H54 (cell line): ENCODE measurements at regions not wholly inside any gene's neighbourhood (a gene's known extent, or its start where the extent isn't known, plus 50 kb on each side); places are given as distances from the start of the nearest gene placed in this dataset.

ENCODE experiments used
- DNase-seq: peaks from one replicate; pipeline ENCODE4 v3.0.0; 2011; ENCODE audit warnings: low spot score, mixed read lengths; ENCODE audit not compliant: insufficient read length
- FAIRE-seq: peaks from 3 replicates; lab custom pipeline; 2011; peaks lifted over from hg19 to GRCh38; lab: Jason Lieb, UNC
- POLR2A ChIP-seq: IDR thresholded peaks from 2 replicates; pipeline ENCODE4 v1.6.1; 2011; ENCODE audit warnings: low read depth, mild to moderate bottlenecking, low read length

DNA sequence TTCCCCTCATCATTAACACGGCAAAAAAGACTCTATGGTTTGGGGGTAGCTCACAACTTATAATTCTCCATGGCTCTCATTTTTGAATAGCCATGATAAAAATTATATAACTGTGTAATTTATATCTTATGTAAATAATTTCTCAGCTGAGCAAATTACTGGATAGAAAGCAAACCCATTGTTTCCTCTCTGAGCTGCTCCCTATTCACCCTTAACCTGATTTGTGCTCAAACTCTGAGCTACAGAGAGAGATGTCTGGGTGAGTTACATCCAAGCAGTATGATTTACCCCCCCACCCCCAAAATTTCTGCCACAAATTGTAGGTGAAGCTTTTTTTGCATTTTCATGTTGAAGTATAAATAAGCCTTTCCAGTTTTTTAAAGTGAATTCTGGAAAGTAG lies 123.7 kb downstream of the TFCP2L1 start:
- TF ChIP-seq POLR2A, result no peak

DNA sequence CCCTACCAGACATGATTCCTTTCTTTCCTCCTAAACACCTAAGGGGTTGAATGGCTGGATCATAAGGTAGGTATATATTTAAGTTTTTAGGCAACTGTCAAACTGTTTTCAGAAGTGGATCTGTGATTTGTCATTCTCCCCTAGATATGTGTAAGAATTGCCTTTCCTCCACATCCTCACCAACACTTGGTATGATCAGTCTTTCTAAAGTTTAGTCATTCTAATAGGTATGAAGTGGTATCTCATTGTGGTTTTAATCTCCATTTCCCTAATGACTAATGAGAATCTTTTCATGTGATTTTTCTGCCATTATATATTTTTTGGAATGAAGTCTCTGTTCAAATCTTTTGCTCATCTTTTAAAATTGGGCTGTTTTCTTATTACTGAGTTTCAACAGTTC lies 122.1 kb downstream of the TFCP2L1 start:
- no peak for FAIRE-seq
- no peak for DNase-seq
- TF ChIP-seq POLR2A, result no peak

More for the DNA sequence above, 123.7 kb downstream of the TFCP2L1 start:
- FAIRE-seq, result no peak
- no peak for DNase-seq

DNA sequence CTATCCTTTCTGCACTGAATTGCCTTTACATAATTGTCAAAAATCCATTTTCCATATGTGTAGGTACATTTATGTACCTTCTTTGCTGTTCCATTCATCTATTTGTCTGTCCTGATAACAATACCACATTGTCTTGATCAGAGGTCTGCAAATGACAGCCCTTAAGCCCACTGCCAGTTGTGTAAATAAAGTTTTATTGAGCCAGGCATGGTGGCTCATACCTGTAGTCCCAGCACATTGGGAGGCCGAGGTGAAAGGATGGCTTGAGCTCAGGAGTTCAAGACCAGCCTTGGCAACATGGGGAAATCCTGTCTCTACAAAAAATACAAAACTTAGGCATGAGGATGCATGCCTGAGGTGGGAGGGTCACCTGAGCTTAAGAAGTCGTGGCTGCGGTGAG lies 121.0 kb downstream of the TFCP2L1 start:
- no peak for FAIRE-seq
- no peak for TF ChIP-seq POLR2A
- DNase-seq, result no peak

DNA sequence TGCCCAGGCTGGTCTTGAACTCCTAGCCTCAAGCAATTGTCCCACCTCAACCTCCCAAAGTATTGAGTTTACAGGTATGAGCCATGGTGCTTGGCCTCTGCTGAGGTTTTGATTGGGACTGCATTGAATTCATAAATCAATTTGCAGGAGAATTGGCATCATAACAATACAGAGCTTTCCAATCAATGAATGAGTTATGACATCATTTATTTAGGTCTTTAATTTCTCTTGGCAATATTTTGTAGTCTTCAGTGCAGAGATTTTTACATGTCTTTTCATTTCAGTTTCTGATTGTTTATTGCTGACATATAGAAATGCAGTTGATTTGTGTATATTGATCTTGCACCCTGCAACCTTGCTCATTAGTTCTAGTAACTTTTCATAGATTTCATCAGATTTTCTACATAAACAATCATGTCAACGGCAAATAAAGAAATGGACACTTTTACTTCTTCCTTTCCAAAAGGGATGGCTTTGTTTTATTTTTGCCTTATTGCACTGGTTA lies 119.9 kb downstream of the TFCP2L1 start:
- DNase-seq, result no peak
- no peak for TF ChIP-seq POLR2A
- no peak for FAIRE-seq
